HG02973 (cell line): ENCODE measurements at regions not wholly inside any gene's neighbourhood (a gene's known extent, or its start where the extent isn't known, plus 50 kb on each side); places are given as distances from the start of the nearest gene placed in this dataset.

Experiments
- ATAC-seq: cut with Tn5 transposase; IDR thresholded peaks from one replicate; pipeline ENCODE4 v1.9.1; 2021; ENCODE audit warnings: moderate library complexity; ENCODE audit not compliant: unreplicated experiment

DNA sequence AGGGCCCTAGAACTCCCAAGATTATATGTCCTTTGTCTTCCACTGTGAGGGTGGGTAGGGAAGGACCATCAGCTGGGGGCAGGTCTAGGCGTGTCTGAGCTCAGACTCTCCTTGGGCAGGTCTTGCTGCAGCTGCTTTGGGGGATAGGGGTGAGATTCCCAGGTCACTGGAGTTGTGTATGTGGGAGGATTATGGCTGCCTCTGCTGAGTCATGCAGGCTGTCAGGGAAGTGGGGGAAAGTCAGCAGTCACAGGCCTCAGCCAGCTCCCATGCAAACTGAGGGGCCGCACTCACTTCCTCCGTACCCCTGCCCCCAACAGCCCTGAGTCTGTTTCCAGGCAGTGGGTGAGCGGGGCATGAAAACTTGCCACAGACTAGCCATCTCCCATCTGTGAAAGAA, 600.8 kb downstream of the DIAPH3 start:
- ATAC-seq: no peak

DNA sequence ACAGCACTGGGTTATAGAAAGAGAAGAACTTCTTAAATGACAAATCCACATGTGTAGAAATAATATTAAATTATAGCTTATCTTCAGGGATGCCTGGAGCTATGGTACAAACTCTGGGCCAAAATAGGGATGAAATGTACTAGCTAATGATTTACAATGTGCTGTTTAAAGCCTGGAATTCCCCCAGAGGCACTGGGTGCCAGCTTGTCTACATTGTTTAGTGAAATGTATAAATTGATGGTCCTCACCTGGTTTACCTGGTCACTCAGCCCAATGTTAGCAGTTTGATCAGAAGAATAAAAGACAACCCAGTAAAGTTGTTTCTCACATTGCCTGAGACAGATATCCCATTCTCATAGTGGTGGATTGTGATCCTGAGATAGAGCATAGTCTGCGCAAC, 597.2 kb downstream of the DIAPH3 start:
- no peak for ATAC-seq

- ATAC-seq: no peak
These were observed 595.4 kb downstream of the DIAPH3 start for GRCh38 chr13:59568306-59568705.

DNA sequence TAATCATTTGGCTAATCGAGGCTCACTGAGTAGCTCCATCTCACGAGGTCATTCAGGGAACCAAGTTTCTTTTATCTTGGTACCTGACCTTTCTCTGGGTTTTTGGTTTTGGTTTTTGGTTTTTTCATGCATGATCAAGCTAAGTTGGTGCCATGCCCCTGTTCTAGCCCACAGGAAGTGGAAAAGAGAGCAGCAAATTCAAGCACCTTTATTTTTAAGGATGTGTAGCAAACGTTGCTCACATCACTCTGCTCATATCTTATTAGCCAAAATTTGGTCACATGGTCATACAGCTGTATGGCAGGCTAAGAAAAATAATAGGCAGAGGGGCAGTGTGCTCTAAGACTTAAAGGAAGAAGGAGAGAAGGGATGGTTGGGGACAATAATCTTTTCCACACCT, 593.5 kb downstream of the DIAPH3 start:
- ATAC-seq: no peak

DNA sequence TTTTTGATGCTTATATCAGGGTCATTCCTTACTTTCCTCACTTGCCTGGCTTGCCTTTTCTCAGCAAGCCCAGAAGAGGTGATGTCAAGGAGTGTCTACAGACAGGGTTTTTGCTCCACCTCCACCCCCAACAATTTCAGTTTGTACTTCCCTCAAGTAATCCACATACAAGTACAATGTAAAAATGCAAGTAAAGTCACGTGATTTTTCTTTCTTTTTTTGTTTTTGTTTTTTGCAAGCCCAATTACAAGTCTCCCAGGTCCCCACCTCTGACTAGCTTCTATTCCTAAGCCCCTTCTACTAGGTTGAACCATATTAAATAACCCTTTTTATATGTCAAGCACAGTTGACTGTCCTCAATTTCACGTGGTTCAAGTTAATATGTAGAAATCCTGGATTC, 579.6 kb downstream of the DIAPH3 start:
- no peak for ATAC-seq

GRCh38 chr13:59584761-59585670, 578.7 kb downstream of the DIAPH3 start:
- ATAC-seq: no peak

- no peak for ATAC-seq
These were observed 576.7 kb downstream of the DIAPH3 start for GRCh38 chr13:59587030-59587429.

DNA sequence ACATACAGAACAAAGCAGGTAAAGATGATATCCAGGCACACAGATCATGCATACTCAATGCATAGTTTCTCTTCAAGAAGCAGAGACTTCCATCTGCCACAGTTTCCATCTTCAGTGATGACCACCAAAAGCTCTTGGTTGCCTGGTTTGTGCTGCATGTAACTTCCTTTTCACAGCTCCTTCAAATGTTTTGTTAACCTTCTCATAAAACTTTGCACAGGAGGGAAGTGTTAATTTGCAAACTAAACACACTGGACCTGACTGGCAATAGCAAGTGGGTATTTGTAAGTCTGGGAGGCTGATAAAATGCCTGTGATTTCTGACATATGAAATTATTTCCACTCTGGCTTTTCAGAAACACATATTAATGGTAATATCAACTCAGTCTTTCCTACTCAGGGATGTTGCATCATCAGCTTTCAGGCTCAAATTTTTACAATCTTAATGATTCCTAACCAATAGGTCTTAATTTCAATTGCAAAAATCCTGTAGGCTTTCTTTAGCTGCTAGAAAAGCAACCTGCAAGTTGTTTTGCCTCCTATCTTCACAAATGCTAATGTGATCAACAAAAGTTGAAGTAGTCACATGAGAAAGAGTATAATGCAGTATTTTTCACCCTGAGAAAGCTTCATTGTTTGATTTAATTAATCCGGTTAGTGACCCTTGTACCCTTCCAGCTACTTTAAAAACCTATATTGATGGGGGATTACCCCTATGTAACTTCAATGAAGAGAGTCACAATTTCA, 575.6 kb downstream of the DIAPH3 start:
- no peak for ATAC-seq

DNA sequence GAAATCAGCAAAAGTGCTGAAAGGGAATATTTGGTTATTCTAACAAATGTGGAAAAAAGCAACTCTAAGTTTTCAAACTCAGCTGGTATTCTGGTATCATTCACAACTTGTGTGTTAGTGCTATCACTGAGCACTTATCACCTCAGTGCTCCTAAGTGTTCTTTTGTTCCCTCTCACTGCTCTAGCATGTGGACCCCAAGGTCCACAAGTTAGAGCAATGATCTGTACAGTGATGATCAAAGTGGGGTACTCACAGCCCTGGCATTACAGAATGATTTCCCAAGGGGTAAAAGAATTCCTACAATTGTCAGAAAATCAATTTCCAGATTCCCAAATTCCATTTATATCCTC, 575.0 kb downstream of the DIAPH3 start:
- no peak for ATAC-seq

DNA sequence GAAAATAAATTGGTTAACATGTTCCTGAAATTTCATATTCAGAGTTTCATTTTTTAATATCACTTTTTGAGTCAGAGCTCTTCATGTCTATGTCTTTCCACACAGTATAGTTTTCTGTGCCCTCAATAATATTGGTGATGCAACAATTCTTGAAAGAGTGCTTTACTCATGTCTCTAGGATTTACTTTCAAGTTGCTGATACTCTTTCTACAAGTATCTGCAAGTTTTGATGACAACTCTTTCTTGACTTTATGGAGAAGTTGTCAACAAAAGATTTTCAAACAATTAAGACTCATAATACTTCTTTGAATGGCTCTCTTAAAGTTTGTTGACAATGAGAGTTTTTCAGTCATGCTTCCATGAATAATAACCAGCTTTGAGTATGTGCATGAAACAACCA, 561.7 kb downstream of the DIAPH3 start:
- ATAC-seq: no peak

DNA sequence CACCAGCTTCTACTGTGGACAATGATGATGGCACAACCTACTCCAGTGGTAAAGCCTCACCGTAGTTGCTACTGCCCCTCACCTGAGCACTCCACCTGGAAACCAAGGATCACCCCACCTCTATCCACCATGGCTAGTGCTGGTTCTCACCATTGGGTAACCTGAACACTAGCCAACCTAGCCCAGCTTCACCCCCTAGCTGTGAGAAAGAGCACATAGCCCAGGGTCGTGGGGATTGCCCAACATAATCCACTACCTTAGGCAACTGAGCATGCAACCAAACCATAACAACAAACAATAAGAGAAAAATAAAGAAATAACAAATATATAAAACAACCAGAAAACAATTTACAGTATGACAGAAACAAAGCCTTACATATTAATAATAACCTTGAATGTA, 560.1 kb downstream of the DIAPH3 start:
- no peak for ATAC-seq

GRCh38 chr13:59607172-59607571, 556.6 kb downstream of the DIAPH3 start:
- ATAC-seq: no peak

DNA sequence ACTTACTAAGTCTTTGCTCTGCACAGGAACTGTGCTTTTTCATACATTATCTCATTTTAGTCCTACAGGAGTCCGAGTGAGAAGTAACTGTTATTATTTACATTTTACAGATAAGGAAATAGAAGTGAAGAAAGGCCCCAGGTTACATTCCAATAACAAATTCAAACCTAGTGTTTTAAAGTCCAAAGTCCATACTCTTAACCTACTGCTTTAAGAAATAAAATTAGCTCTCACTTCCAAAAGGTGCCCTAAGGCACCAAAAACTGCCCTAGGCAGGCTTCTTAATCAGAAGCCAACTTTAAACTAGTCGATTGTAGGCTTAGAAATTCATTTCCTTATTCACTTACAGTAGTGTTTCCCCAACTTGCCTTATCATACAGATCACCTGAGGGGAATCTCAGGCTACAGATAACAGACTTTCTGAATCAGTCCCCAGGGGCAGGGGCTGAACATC, 555.9 kb downstream of the DIAPH3 start:
- no peak for ATAC-seq

- no peak for ATAC-seq
These were observed 554.3 kb downstream of the DIAPH3 start for GRCh38 chr13:59609421-59609820.
